ENCODE measurements at regions not wholly inside any gene's neighbourhood (a gene's known extent, or its start where the extent isn't known, plus 50 kb on each side); places are given as distances from the start of the nearest gene placed in this dataset.
"Not testable (repeated sequence)": the region's sequence is repeated elsewhere in the genome, so short reads cannot be mapped to it uniquely, and the experiment has no call there.

DNA sequence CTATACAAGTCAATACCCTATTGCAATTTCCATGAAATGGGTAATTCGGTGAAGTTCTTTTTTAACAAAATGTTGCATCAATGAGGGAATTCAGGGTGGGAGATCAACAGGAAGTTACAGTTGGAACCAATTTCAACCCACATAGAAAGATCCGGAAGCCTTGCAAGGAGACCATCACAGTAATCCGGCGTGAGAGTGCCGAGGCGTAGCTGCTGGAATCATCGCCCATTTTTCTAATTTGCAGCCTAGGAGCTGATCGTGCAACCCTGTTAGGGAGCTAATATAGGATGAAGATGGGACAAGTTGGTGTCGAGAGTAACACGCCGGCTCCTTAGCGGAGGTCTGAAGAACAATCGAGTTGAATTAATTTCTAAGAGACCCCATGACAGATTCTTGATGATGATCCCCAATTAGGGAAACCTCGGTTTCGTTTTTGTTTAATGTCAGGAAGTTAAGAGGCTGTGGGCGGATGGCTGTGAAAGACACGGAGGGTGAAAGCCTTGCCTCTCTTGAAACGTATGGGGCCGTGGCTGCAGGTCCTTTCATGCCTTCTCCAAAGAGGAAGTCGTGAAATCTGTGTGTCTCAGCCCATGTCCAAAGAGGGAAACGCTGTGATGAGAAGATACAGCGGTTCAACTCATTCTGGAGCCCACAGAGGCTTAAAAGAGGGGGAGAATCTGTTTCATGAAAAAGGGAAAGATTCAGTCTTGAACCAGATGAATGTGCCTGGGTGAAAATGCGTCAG lies 51.2 kb upstream of the CARD11 start:
- no peak for DNase-seq

DNA sequence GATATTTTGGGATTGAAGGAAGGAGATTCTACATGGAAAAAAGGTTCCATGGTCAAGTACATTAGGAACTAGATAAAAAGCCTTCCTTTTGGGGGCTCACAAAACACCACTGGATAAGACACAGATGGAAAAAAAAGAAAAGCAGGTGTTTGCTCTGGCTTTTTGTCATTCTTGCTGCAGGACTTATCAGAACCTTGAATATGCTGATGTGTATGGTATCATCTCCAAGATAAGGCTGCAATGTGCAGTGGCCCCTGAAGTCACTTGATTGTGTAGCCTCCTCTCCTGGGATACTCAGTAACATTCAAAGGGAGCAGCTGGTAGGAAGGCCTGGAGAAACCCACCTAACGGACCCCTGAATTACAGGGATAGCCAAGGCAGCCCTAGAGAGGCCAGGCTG lies 54.1 kb upstream of the CARD11 start:
- no peak for DNase-seq

DNA sequence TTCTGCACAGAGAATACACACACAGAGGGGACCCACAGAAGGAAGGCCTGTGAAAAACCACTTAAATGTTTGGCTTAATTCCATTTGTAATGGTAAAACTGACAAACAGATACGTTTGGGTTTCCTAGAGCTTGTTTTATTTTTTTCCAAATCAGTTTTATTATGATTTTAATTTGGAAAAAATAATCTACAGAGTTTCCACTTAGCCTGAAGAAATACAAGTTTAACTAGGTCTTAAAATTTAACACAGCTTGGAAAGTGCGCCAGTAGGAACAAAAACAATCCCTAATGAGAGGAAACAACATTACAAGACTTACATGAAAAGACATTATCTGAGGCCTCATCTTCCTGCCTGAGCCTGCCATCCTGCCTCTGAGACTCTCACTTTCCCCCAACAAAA lies 58.5 kb upstream of the CARD11 start:
- no peak for DNase-seq

DNA sequence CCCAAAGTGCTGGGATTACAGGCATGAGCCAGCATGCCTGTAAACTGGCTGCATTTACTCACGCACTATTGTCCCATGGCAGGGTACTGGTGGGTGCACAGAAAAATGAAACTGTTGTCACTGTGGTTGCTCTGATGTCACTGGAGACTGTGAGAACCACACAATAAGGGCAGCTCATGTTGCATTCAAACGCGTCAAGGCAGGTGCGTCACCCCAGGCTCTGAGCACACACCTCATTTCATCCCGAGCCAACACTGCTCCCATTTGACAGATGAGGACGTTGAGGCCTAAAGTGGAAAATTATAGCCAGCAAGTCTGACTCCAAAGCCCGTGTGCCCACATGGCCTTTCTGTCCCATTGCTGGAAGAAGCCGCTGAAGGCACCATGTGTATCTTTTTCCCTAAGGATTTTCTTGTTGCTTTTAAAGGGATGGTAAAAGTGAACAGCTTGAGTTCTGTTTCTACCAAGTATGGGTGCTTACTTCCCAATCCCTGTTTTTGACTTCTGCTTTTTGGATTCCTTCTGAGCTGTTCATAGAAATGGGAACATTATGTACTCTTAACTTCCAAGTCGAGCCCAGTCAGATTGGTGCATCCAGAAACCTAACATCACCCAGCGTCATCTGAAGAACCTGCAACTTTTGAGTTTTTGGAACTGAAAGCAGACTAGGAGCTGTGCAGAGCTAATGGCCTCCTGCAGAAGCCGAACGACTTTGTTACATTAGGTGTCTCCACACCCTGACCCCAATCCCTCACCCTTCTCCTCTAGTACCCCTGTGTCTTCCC lies 60.1 kb upstream of the CARD11 start:
- DNase-seq = no peak

DNA sequence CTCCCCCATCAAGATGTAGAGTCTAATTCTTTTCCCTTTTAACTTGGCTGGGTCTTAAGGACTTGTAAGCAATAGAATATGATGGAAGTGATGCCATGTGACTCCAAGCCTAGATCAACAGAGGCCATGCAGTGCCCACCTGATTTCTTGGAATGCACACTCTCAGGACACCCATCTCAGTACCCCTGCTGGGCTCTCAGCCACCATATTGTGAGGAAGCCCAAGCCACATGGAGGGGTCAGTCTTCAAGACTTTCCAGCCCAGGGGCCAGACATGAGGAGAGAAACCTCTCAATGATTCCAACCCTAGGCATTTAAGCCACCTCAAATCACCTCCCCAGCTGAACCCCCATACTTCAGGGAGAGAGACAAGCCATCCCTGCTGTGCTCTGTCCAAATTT lies 62.2 kb upstream of the CARD11 start:
- DNase-seq = no peak

DNA sequence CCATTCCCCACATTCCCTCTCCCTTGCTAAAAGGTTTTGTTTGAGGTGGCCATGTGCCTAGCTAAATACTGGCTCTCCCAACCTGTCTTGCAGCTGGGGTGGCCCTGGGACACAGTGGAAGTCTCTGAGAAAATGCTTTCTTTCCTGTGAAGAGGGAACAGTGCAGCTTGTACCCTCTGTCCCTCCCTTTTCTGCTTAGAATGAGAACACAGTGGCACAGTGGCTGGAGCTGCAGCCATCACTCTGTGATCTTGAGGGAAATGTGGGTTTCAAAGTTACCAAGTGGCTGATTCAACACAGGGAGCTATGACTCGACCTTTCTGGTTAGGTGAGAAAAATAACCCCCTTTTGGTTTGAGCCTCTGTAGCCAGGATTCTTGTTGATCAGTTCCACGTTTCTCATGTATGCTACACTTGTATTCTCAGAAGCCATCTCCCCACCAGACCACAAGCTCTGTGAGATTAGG lies 62.7 kb upstream of the CARD11 start:
- DNase-seq = no peak

DNA sequence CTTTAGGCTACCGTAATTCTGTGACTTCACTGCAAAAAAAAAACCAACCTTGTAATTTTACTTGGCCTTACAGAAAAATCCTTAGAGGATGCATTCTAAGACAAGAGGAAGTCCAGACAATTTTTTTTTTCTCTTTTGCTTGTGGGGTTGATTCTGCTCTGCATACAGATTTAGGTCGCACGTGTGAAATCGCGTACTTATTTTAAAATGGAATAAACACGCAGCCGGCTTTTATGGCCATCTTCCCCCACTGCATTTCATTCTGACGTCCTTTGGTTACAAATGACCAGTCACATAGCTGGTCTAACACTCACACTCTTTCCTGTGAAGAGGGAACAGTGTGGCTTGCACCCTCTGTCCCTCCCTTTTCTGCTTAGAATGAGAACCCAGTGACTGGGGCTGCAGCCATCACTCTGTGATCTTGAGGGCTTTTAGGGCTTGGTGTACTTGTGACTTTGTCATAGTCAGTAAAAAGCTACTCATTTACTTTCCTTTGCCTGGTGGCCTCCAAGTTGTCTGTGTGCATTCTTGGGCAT lies 63.6 kb upstream of the CARD11 start:
- no peak for DNase-seq

DNA sequence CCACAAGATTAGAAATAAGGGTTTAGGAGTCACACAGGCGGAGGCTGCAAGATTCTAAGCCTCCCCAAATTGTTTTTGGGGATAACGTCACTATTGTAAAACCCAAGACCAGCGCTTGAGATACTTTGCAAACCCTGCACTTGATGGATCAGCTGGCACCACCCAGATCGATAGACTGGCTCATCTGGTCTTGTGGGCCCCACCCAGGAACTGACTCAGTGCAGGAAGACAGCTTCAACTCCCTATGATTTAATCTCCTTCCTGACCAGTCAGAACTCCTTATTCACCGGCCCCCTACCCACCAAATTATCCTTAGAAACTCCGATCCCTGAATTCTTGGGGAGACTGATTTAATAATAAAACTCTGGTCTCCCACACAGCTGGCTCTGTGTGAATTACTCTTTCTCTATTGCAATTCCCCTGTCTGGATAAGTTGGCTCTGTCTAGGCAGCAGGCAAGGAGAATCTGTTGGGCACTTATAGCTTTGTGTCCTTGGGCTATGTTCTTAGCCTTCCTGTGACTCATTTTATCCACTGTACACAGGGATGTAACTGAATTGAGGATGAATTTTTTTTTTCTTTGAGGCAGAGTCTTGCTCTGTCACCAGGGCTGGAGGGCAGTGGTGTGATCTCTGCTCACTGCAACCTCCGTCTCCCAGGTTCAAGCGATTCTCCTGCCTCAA lies 64.4 kb upstream of the CARD11 start:
- DNase-seq = no peak

DNA sequence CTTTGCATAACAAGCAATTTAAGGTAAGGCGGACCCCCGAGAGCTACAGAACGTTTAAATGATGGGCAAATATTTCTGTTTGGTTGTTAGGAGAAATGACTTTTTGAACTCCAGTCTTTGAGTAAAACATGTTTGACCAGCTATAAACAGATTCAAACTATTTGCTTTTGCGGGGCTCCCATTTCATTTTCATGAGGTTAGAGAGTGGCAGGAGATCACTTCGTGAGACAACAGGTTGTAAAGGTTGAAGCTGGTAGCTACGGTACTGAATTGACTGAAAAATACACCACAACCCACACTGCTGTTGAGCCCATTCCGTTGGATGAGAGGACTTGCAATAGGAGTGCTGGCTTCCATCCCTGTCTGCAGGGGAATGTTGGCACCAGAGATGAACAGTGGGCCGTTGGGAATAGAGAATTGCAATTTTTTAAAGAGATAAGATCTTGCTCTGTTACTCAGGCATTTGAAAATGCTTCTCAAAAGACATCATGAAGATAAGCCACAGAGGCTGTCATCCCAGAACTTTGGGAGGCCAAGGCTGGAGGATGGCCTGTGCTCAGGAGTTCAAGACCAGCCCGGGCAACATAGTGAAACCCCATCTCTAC lies 65.7 kb upstream of the CARD11 start:
- DNase-seq = no peak

DNA sequence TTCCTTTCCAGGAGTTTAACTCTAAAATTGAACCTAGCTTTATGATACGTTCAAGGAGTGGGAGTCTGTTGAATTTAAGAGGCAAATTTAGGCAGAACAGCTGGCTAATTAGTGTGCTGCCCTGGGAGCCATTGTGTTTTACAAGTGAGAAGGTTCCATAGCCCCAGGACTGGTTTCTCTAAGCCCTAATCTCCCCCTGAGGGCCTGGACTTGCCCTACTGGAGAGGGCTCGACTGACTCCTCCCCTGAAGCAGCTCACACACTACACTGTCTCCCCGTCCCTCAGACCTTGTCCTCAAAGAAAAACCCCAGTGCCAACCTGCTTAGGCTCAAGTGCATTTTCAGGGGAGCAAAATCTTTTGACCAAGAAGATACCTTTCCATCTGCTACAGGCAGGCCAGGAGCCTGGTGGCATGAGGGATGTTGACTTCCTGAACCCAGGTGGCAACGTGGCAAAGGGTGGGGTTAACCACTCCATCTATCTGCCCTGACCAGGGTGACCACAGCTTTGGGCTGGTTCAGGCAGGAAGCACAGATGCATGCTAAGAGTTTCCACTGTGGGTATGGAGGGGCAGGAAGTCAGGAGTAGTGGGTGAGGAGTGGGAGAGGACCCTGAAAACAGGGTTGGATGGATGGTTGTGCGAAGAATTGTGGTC lies 68.9 kb upstream of the CARD11 start:
- DNase-seq = no peak

DNA sequence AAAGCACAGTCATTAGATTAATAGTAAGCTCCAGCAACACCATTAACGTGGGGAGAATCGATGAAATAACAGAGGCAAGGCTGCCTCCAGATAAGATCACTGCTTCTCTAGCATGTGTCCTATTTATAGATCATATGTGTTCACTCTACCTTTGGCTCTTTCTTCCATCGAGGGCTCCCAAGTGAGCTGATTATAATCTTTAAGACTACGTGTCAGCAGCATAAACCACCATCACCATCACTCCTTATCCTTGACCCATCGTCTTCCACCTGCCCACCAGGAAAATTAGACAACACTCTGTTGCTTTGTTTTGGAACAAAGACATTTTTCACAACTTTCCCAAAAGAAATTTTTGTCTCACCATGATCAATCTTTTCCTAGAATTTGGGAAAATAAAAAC lies 71.2 kb upstream of the CARD11 start:
- no peak for DNase-seq

DNA sequence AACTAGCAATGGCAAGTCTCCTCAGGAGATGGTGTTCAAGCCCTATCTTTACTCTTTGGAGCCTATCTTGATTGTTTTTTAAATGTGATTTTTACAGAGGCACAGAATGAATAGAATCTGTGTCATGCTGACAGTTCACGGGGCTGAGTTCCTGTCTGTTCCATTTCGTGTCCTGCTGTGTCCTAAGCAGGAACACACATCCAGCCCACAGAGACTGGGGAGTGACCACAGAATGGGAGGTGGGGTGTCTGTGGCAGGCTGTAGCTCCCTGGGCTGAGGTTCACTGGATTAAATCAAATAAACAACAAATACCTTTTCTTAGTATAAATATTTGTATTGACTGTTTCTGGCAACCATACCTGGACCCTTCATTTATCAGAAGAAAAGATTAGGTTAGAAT lies 73.4 kb upstream of the CARD11 start:
- DNase-seq = no peak

DNA sequence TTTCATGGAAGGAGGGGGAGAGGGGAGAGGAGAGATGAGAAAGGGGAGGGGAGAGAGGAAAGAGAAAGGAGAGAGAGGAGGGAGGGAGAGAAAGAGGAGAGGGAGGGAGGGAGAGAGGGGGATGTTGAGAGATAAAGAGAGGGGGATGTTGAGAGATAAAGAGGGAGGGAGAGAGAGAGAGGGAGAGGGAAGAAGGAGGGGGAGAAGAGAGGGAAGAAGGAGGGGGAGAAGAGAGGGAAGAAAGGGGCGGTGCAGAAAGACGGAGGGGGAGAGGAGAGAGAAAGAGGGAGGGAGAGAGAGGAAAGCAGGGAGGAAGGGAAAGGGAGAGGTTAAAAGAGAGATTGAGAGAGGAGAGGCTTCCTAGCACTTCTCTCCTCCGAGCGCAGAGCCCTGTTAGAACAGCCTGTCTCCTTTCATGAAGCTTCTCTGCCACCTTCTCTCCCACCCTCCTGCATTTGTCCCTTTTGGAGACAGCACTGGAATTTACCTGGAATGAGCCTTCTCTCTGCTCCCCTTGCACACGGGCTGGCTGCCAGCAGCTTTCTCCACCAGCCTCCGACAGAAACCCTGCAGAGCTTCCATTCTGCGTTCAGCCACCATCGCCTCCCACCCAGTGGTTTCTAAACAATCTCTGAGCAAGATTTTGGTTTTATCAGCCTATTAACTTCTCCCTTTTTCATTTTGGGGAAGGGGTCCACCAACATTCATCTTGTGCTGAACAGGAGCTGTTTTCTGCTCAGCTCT lies 74.0 kb upstream of the CARD11 start:
- no peak for DNase-seq

DNA sequence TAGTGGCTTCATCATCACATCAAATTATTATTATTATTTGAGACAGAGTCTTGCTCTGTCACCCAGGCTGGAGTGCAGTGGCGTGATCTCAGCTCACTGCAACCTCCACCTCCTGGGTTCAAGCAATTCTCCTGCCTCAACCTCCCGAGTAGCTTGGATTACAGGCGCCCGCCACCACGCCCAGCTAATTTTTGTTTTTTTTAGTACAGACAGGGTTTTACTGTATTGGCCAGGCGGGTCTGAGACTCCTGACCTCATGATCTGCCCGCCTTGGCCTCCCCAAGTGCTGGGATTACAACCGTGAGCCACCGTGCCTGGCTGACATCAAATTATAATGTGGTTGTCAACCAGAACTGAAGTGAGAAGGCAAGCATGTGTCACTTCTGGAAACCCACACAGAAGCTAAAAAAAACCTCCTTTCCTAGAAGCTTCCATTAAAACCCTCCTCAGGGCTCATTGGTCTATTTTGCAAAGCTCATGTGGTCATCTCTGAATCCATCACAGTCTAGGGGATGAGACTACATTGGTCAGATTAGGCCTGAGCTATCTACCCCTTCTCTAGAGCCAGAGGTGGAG lies 75.8 kb upstream of the CARD11 start:
- not testable (repeated sequence) for DNase-seq

DNA sequence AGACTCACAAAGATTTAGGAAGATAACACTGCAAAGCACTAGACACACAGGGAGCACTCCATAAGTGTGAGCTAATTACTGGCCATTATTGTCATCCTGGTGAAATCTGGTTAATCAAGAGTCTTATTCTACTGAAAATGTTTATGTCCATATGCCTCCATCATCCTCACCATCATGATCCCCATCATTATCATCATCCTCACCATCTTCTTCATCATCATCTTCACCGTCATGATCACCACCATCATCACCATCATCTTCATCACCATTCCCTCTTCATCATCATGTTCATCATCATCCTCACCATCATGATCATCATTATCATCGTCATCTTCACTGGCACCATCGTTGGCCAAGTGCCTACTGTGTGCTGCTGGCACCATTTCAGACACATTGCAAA lies 76.3 kb upstream of the CARD11 start:
- no peak for DNase-seq

DNA sequence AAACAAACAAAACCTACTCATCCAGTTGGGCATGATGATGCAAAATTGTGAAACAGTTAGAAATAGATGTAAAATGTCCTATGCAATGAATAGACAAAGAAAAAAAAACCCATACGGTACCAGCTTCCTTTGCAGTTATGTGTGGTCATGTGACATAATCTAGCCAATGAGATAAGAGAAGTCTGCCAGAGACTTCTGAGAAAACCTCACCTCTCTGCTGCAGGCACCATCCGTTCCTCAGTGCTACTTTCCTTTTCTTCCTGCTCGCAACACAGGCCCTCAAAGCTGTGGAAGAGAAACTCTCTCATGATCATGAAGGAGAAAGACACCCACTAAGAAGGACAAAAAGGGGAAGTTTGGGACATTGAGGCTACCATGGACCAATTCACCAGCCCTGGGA lies 76.8 kb upstream of the CARD11 start:
- DNase-seq = no peak

DNA sequence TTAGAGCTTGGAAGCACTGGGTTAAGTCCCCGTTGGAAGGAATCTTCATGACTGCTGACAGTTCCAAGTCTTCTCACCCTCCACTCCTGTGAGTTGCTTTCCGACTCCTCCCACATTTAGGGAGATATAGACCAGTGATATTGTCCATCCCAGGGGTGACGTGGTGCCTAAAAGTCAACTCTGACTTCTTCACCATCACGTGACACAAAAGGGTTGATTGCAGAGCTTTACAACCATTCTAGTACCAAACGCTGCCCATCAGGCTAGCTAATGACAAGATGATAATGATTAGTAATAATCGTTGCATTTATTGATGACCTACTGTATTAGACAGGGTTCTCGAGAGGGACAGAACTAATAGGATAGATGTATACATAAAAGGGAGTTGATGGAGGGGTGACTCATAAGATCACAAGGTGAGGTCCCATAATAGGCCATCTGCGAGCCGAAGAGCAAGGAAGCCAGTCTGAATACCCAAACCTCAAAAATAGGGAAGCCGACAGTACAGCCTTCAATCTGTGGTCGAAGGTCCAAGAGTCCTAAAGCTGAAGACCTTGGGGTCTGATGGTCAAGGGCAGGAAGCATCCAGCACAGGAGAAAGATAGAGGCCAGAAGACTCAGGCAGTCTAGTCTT lies 85.3 kb upstream of the CARD11 start:
- no peak for DNase-seq

DNA sequence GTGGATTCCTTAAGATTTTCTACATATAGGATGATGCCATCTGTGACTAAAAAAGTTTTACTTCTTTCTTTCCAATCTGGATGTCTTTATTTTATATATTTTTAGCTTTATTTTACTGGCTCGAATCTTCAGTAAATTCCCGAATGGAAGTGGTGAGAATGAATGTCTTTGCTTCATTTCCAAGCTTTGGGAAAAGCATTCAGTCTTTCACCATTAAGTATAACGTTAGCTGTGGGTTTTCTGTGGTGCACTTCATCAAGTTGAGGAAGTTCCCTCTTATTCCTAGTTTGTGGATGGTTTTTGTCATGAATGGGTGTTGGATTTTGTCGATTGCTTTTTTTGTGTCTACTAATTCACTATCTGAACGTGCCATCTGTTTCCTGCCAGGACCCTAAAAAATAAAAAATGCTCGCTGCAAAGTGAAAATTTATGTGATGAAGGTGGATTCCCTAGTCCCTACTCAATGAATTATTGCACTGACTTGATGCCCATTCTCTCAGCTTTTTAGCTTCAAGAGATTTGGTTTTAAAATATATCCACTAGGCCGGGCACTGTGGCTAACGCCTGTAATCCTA lies 90.2 kb upstream of the CARD11 start:
- no peak for DNase-seq

DNA sequence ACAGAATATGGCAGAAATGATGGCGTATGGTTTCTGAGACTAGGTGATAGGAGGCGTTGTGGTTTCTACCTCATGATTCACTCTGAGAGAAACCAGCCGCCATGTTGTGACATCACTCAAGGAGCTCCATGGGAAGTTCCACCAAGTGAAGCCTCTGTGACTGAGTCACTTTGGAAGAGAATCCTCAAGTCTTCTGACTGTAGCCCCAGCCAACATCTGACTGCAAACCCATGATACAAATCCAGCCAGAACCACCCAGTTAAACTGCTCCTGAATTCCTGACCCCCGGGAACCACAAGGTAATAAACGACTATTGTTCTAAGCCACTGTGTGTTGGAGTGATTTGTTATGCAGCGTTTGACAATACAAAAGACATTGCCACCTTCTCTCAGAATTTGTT lies 91.1 kb upstream of the CARD11 start:
- no peak for DNase-seq

DNA sequence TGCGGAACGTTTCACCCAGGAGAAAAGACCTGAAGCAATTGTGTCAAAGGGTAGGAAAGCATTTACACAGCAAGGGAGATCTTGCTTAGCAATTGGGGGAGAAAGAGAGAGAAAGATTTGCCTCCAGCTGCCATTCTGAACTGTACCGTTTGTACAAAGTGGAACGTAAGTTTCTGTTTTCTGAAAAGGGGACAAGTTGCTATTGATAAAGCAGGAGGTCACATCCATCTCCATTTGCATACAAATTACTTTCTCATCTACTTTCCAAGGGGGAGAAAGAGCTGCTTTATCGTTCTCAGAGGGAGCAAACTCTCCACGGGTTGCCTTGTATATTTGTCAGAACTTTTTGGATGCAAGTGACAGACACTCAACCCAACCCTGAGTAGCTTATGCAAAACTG lies 92.0 kb upstream of the CARD11 start:
- no peak for DNase-seq

Data from fibroblast of skin of back (primary cell).